OCI-LY7 (cell line): ENCODE measurements at regions not wholly inside any gene's neighbourhood (a gene's known extent, or its start where the extent isn't known, plus 50 kb on each side); places are given as distances from the start of the nearest gene placed in this dataset.

Experiments
- CTCF ChIP-seq: fragments of 200-600 bp; sonication (generic); conservative IDR thresholded peaks from 2 replicates; pipeline ENCODE4 v1.5.1; 2014; ENCODE audit warnings: mild to moderate bottlenecking, antibody characterized with exemption, low read length, moderate library complexity, mixed read lengths
- EZH2phosphoT487 ChIP-seq: fragments of 200-600 bp; sonication (generic); IDR thresholded peaks from 2 replicates; pipeline ENCODE4 v1.6.1; 2018; ENCODE audit warnings: low read depth, borderline replicate concordance, mild to moderate bottlenecking, mixed run types, antibody characterized with exemption, low read length, moderate library complexity, mixed read lengths

GRCh38 chr16:80263848-80264694, 276.7 kb upstream of the DYNLRB2 start:
- TF ChIP-seq CTCF (no peak), EZH2phosphoT487 (no peak)
